HepG2 (cell line): ENCODE measurements at regions not wholly inside any gene's neighbourhood (a gene's known extent, or its start where the extent isn't known, plus 50 kb on each side); places are given as distances from the start of the nearest gene placed in this dataset.
"Not testable (repeated sequence)": the region's sequence is repeated elsewhere in the genome, so short reads cannot be mapped to it uniquely, and the experiment has no call there.

ENCODE experiments used
- ELF4 ChIP-seq: sonication (generic); formaldehyde crosslinking; IDR thresholded peaks from 2 replicates; pipeline ENCODE4 v1.5.0; 2020; ENCODE audit warnings: missing genetic modification reagents, mild to moderate bottlenecking, moderate library complexity, borderline replicate concordance
- LBX2 ChIP-seq: sonication (generic); formaldehyde crosslinking; IDR thresholded peaks from 2 replicates; pipeline ENCODE4 v1.5.0; 2020; ENCODE audit warnings: missing genetic modification reagents, mild to moderate bottlenecking, borderline replicate concordance
- NR2F2 ChIP-seq: IDR thresholded peaks from 2 replicates; pipeline ENCODE4 v1.6.1; 2012; ENCODE audit warnings: low read depth, inconsistent platforms, borderline replicate concordance
- POLR2A ChIP-seq, 2 experiments: IDR thresholded peaks; 2 replicates each; pipeline ENCODE4 v1.6.1; 2011; ENCODE audit warnings: low read depth in 2 of 2, low read length in 2 of 2, mild to moderate bottlenecking in 1 of 2, moderate library complexity in 1 of 2; ENCODE audit not compliant: insufficient read depth in 1 of 2
- TF ChIP-seq, protein P1 (sequence below): sonication (generic); formaldehyde crosslinking; conservative IDR thresholded peaks from 2 replicates; pipeline ENCODE4 v1.4.0; 2020; ENCODE audit warnings: missing genetic modification reagents
- TF ChIP-seq, protein P2 (sequence below): fragments of 450-650 bp; IDR thresholded peaks from 2 replicates; pipeline ENCODE4 v1.6.1; 2017
- TF ChIP-seq, protein P3 (sequence below): sonication (generic); formaldehyde crosslinking; IDR thresholded peaks from 2 replicates; pipeline ENCODE4 v1.8.1; 2022; ENCODE audit warnings: low read depth, mild to moderate bottlenecking, missing genetic modification reagents

DNA sequence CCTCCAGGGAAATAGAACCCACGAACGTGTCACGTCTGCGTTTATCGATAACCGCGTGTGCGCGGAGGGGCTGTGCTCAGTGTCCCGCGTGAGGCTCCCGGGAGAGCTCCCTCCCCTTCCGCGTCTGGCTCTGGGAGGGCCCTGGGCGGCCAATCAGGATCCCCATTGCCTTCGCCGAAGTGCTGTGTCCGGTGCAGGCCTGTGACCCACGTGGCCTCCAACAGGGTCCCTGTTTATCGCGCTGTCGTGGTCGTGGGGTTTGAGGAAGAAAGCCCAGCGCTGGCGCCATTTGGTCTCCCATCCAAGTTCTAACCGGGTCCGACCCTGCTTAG is 345.6 kb downstream of the ADGRD1 start:
- not testable (repeated sequence) for TF ChIP-seq ELF4 (CRISPR knock-in tag); LBX2 (CRISPR knock-in tag); NR2F2; POLR2A (IDR thresholded peaks at IDR 0.05; ENCODE audit: insufficient read depth in 1 of 2, low read depth in 2 of 2, low read length in 2 of 2)
- TF ChIP-seq, protein P1, sequence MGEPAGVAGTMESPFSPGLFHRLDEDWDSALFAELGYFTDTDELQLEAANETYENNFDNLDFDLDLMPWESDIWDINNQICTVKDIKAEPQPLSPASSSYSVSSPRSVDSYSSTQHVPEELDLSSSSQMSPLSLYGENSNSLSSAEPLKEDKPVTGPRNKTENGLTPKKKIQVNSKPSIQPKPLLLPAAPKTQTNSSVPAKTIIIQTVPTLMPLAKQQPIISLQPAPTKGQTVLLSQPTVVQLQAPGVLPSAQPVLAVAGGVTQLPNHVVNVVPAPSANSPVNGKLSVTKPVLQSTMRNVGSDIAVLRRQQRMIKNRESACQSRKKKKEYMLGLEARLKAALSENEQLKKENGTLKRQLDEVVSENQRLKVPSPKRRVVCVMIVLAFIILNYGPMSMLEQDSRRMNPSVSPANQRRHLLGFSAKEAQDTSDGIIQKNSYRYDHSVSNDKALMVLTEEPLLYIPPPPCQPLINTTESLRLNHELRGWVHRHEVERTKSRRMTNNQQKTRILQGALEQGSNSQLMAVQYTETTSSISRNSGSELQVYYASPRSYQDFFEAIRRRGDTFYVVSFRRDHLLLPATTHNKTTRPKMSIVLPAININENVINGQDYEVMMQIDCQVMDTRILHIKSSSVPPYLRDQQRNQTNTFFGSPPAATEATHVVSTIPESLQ (CRISPR knock-in tag) = not testable (repeated sequence)
- TF ChIP-seq, protein P2, sequence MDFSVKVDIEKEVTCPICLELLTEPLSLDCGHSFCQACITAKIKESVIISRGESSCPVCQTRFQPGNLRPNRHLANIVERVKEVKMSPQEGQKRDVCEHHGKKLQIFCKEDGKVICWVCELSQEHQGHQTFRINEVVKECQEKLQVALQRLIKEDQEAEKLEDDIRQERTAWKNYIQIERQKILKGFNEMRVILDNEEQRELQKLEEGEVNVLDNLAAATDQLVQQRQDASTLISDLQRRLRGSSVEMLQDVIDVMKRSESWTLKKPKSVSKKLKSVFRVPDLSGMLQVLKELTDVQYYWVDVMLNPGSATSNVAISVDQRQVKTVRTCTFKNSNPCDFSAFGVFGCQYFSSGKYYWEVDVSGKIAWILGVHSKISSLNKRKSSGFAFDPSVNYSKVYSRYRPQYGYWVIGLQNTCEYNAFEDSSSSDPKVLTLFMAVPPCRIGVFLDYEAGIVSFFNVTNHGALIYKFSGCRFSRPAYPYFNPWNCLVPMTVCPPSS = not testable (repeated sequence)
- TF ChIP-seq, protein P3, sequence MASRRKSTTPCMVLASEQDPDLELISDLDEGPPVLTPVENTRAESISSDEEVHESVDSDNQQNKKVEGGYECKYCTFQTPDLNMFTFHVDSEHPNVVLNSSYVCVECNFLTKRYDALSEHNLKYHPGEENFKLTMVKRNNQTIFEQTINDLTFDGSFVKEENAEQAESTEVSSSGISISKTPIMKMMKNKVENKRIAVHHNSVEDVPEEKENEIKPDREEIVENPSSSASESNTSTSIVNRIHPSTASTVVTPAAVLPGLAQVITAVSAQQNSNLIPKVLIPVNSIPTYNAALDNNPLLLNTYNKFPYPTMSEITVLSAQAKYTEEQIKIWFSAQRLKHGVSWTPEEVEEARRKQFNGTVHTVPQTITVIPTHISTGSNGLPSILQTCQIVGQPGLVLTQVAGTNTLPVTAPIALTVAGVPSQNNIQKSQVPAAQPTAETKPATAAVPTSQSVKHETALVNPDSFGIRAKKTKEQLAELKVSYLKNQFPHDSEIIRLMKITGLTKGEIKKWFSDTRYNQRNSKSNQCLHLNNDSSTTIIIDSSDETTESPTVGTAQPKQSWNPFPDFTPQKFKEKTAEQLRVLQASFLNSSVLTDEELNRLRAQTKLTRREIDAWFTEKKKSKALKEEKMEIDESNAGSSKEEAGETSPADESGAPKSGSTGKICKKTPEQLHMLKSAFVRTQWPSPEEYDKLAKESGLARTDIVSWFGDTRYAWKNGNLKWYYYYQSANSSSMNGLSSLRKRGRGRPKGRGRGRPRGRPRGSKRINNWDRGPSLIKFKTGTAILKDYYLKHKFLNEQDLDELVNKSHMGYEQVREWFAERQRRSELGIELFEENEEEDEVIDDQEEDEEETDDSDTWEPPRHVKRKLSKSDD (CRISPR knock-in tag) = not testable (repeated sequence)
